Activated B cell treated with CpG ODN at 0.5 μM for 24 hours (primary cell): ENCODE measurements at regions not wholly inside any gene's neighbourhood (a gene's known extent, or its start where the extent isn't known, plus 50 kb on each side); places are given as distances from the start of the nearest gene placed in this dataset.

Source experiments
- ATAC-seq: fragments of 200-7000 bp; cut with Tn5 transposase; one replicate; pipeline ENCODE4 v1.10.0; 2021; ENCODE audit warnings: low read depth, mild to moderate bottlenecking, moderate library complexity
- CTCF ChIA-PET: fragments of 350-600 bp; sonication (Branson Sonifier 250); formaldehyde crosslinking; loops from one replicate; lab custom pipeline; 2021; ENCODE audit warnings: antibody characterized with exemption; lab: Charles Lee
- POLR2A ChIA-PET: fragments of 350-600 bp; sonication (Branson Sonifier 250); formaldehyde crosslinking; loops from one replicate; lab custom pipeline; 2021; ENCODE audit warnings: antibody characterized with exemption; lab: Charles Lee
- DNase-seq: peaks from one replicate; pipeline ENCODE4 v3.0.0; 2022
- H3K27ac Mint-ChIP-seq: one replicate; pipeline ENCODE4 v1.8.0; 2020; ENCODE audit warnings: mixed read lengths
- H3K27me3 Mint-ChIP-seq: one replicate; pipeline ENCODE4 v1.8.0; 2021; ENCODE audit warnings: mixed read lengths
- H3K36me3 Mint-ChIP-seq: one replicate; pipeline ENCODE4 v1.8.0; 2021; ENCODE audit warnings: low read depth, mixed read lengths
- H3K4me1 Mint-ChIP-seq: one replicate; pipeline ENCODE4 v1.8.0; 2021; ENCODE audit warnings: mixed read lengths
- H3K4me3 Mint-ChIP-seq: one replicate; pipeline ENCODE4 v1.8.0; 2020; ENCODE audit warnings: mild to moderate bottlenecking, mixed read lengths
- H3K9me3 Mint-ChIP-seq: one replicate; pipeline ENCODE4 v1.8.0; 2020; ENCODE audit warnings: mixed read lengths
- CTCF ChIP-seq: fragments of 200-600 bp; IDR thresholded peaks from one replicate; pipeline ENCODE4 v1.8.0; 2022; ENCODE audit warnings: antibody characterized with exemption, mild to moderate bottlenecking
- intact Hi-C: fragments of 100-400 bp; cut with micrococcal nuclease; formaldehyde crosslinking; loops from one replicate; pipeline ENCODE4 v1.15.1; 2024

GRCh38 chr3:141431411-141432378, 55.1 kb upstream of the RASA2 start:
- H3K27me3 Mint-ChIP-seq = no peaks in the 10 kb centered on the region
- no peak overlapping the region for H3K4me3 Mint-ChIP-seq
- DNase-seq = no peak
- no peak for ATAC-seq
- H3K4me1 Mint-ChIP-seq = peaks cover 8% of the 10 kb centered on the region
- intact Hi-C loops = no loop called here
- no peaks in the 10 kb centered on the region for H3K9me3 Mint-ChIP-seq
- no peak overlapping the region for H3K27ac Mint-ChIP-seq
- POLR2A ChIA-PET = no interaction called here
- peaks cover 24% of the 10 kb centered on the region for H3K36me3 Mint-ChIP-seq
- no peak for TF ChIP-seq CTCF
- CTCF ChIA-PET = interaction anchor here (0.6 to 0.8 kb wide), 2 partner anchors 20 to 120 kb away, joined by 4 to 5 read pairs; no protein-coding TSS in a partner anchor

GRCh38 chr3:141432904-141433303, 53.9 kb upstream of the RASA2 start:
- Mint-ChIP-seq H3K27me3 (no peaks in the 10 kb centered on the region), H3K36me3 (peaks cover 25% of the 10 kb centered on the region), H3K27ac (no peak overlapping the region), H3K4me1 (peaks cover 6% of the 10 kb centered on the region), H3K9me3 (no peaks in the 10 kb centered on the region), H3K4me3 (no peak overlapping the region)
- intact Hi-C loops = no loop called here
- no peak for ATAC-seq
- CTCF ChIA-PET = no interaction called here
- no peak for TF ChIP-seq CTCF
- no peak for DNase-seq
- POLR2A ChIA-PET = no interaction called here

GRCh38 chr3:141434255-141434654, 52.6 kb upstream of the RASA2 start:
- DNase-seq (no peak), ATAC-seq (no peak)
- H3K4me3 Mint-ChIP-seq = no peak overlapping the region
- peaks cover 26% of the 10 kb centered on the region for H3K36me3 Mint-ChIP-seq
- CTCF ChIA-PET = no interaction called here
- intact Hi-C loops = no loop called here
- POLR2A ChIA-PET = interaction anchor here (1.3 kb wide), 1 partner anchor 14 kb away, joined by 3 read pairs; no protein-coding TSS in a partner anchor
- H3K27me3 Mint-ChIP-seq = no peaks in the 10 kb centered on the region
- no peaks in the 10 kb centered on the region for H3K9me3 Mint-ChIP-seq
- no peak for TF ChIP-seq CTCF
- H3K27ac Mint-ChIP-seq = no peak overlapping the region
- peaks cover 8% of the 10 kb centered on the region for H3K4me1 Mint-ChIP-seq

- peaks cover 24% of the 10 kb centered on the region for H3K4me1 Mint-ChIP-seq
- no peak overlapping the region for H3K4me3 Mint-ChIP-seq
- H3K9me3 Mint-ChIP-seq = no peaks in the 10 kb centered on the region
- H3K27ac Mint-ChIP-seq = no peak overlapping the region
- POLR2A ChIA-PET = no interaction called here
- DNase-seq (no peak), ATAC-seq (no peak)
- peaks cover 22% of the 10 kb centered on the region for H3K36me3 Mint-ChIP-seq
- TF ChIP-seq CTCF = no peak
- intact Hi-C loops = no loop called here
- CTCF ChIA-PET = interaction anchor here (0.9 to 1.6 kb wide), 2 partner anchors 18 to 75 kb away, joined by 3 to 5 read pairs; no protein-coding TSS in a partner anchor
- no peaks in the 10 kb centered on the region for H3K27me3 Mint-ChIP-seq
Observed at GRCh38 chr3:141436180-141436579, 50.6 kb upstream of the RASA2 start.
